ENCODE measurements at regions not wholly inside any gene's neighbourhood (a gene's known extent, or its start where the extent isn't known, plus 50 kb on each side); places are given as distances from the start of the nearest gene placed in this dataset.

DNA sequence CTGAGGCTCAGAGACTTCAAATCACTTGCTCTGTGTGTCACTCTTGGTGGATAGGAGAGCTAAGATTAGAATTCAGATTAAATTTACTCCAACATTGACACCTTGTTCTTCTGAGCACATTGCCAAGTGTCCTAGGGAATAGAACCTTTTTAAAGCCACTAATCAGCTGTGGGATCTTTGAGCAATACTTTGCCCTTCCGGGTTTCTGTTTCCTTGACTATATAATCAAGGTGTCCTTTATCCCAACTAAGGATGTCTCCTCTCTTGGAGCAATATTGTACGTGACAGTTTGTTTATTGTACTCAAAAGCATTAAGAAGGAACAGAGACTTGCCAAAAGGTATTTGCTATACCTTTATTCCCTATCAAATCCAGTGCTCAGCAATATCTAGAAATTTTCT is 170.9 kb upstream of the CADPS start:
- ATAC-seq (ENCODE audit: insufficient read depth, low FRiP score), result no peak
- H3K9me3 ChIP-seq (ENCODE audit: control insufficient read depth in 4 of 4, insufficient read depth in 3 of 4, low read length in 3 of 4), result no peaks in the 10 kb centered on the region
- no peak overlapping the region for H3K27ac ChIP-seq (ENCODE audit: low read depth in 1 of 2, low read length in 1 of 2)
- peaks cover 0 to 2% (median 0%) of the 10 kb centered on the region in 3 donors for H3K27me3 ChIP-seq (ENCODE audit: control insufficient read depth in 3 of 3, insufficient read depth in 3 of 3, low read length in 2 of 3)
- H3K4me1 ChIP-seq (ENCODE audit: control insufficient read depth in 5 of 5, insufficient read depth in 5 of 5, low read length in 5 of 5), result no peaks in the 10 kb centered on the region
- no peak overlapping the region for H3K4me3 ChIP-seq
- no peak overlapping the region for H3K9ac ChIP-seq (ENCODE audit: insufficient read depth in 1 of 2, low read length in 2 of 2)
- no peak for TF ChIP-seq CTCF (IDR thresholded peaks at IDR 0.05; ENCODE audit: control extremely low read depth, extremely low read depth)
- WGBS, 2 donors, result 64 to 66% methylated on average over 2 of the region's 2 CpGs
- DNase-seq, result no peak
- H3K36me3 ChIP-seq (ENCODE audit: control insufficient read depth in 4 of 4, insufficient read depth in 4 of 4, low read length in 4 of 4), result no peaks in the 10 kb centered on the region

DNA sequence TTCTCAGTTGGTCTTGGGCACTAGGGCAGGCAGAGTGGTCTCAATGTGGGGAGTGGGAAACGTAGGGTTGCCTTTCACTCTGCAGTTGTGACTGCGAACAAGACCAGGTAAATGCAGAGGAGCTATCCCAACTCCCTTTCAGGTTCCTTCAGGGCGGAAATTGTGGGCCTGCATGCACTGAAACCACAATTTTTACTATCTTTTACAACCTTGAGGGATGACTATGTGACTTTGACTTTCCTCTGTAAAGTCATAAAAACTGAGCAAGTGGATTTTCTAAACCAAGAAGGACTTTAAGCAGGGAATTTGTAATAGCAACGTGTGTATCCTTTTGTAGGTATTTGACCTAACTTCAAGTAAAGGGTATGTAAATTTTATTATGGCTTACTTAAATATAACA is 171.4 kb upstream of the CADPS start:
- no peaks in the 10 kb centered on the region for H3K9me3 ChIP-seq (ENCODE audit: control insufficient read depth in 4 of 4, insufficient read depth in 3 of 4, low read length in 3 of 4)
- H3K4me1 ChIP-seq (ENCODE audit: control insufficient read depth in 5 of 5, insufficient read depth in 5 of 5, low read length in 5 of 5), result no peaks in the 10 kb centered on the region
- H3K27ac ChIP-seq (ENCODE audit: low read depth in 1 of 2, low read length in 1 of 2), result no peak overlapping the region
- no peaks in the 10 kb centered on the region for H3K36me3 ChIP-seq (ENCODE audit: control insufficient read depth in 4 of 4, insufficient read depth in 4 of 4, low read length in 4 of 4)
- WGBS, 2 donors, result 65 to 77% methylated on average over 4 of the region's 4 CpGs
- TF ChIP-seq CTCF (IDR thresholded peaks at IDR 0.05; ENCODE audit: control extremely low read depth, extremely low read depth), result no peak
- ATAC-seq (ENCODE audit: insufficient read depth, low FRiP score), result no peak
- H3K27me3 ChIP-seq (ENCODE audit: control insufficient read depth in 3 of 3, insufficient read depth in 3 of 3, low read length in 2 of 3), result peaks cover 0 to 2% (median 0%) of the 10 kb centered on the region in 3 donors
- no peak overlapping the region for H3K9ac ChIP-seq (ENCODE audit: insufficient read depth in 1 of 2, low read length in 2 of 2)
- DNase-seq, result no peak
- H3K4me3 ChIP-seq, result no peak overlapping the region

GRCh38 chr3:63047068-63047467 is 171.9 kb upstream of the CADPS start:
- WGBS, 2 donors, result 79 to 94% methylated on average over 1 of the region's 1 CpG
- no peak overlapping the region for H3K27ac ChIP-seq (ENCODE audit: low read depth in 1 of 2, low read length in 1 of 2)
- no peak for TF ChIP-seq CTCF (IDR thresholded peaks at IDR 0.05; ENCODE audit: control extremely low read depth, extremely low read depth)
- H3K4me3 ChIP-seq, result no peak overlapping the region
- peak in 1 of 3 donors; percentile 1 for DNase-seq
- no peaks in the 10 kb centered on the region for H3K27me3 ChIP-seq (ENCODE audit: control insufficient read depth in 3 of 3, insufficient read depth in 3 of 3, low read length in 2 of 3)
- H3K9ac ChIP-seq (ENCODE audit: insufficient read depth in 1 of 2, low read length in 2 of 2), result no peak overlapping the region
- no peaks in the 10 kb centered on the region for H3K36me3 ChIP-seq (ENCODE audit: control insufficient read depth in 4 of 4, insufficient read depth in 4 of 4, low read length in 4 of 4)
- H3K4me1 ChIP-seq (ENCODE audit: control insufficient read depth in 5 of 5, insufficient read depth in 5 of 5, low read length in 5 of 5), result no peaks in the 10 kb centered on the region
- ATAC-seq (ENCODE audit: insufficient read depth, low FRiP score), result no peak
- no peaks in the 10 kb centered on the region for H3K9me3 ChIP-seq (ENCODE audit: control insufficient read depth in 4 of 4, insufficient read depth in 3 of 4, low read length in 3 of 4)
